D721Med (cell line): ENCODE measurements at regions not wholly inside any gene's neighbourhood (a gene's known extent, or its start where the extent isn't known, plus 50 kb on each side); places are given as distances from the start of the nearest gene placed in this dataset.

ENCODE experiments used
- DNase-seq: peaks from one replicate; pipeline ENCODE4 v3.0.0; 2011; ENCODE audit warnings: low spot score; ENCODE audit not compliant: insufficient read length
- FAIRE-seq: peaks from 2 replicates; lab custom pipeline; 2011; peaks lifted over from hg19 to GRCh38; lab: Jason Lieb, UNC
- TF ChIP-seq, protein P1 (sequence below): IDR thresholded peaks from 2 replicates; pipeline ENCODE4 v1.5.1; 2012; ENCODE audit warnings: mild to moderate bottlenecking, control low read depth; ENCODE audit not compliant: insufficient read depth; ENCODE audit errors: missing control alignments

DNA sequence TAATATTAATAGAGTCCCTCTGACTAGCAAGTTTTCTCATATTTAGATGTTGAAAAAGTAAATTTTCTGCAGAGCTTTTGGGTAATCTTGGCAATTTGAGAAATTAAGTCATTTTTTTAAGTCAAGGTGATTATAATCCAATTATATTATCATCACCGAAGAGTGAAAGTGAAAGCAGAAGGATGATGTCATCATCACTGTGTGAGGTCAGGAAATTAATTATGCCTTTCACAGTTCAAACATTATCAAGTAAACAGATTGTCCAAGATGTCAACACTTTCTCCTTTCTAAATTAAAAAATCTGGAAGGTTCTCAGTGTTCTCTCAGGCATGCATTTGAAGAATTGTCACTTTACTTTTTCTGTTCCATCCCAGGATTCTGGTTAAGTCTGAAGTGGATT is 296.0 kb downstream of the TBX15 start:
- TF ChIP-seq, protein P1, sequence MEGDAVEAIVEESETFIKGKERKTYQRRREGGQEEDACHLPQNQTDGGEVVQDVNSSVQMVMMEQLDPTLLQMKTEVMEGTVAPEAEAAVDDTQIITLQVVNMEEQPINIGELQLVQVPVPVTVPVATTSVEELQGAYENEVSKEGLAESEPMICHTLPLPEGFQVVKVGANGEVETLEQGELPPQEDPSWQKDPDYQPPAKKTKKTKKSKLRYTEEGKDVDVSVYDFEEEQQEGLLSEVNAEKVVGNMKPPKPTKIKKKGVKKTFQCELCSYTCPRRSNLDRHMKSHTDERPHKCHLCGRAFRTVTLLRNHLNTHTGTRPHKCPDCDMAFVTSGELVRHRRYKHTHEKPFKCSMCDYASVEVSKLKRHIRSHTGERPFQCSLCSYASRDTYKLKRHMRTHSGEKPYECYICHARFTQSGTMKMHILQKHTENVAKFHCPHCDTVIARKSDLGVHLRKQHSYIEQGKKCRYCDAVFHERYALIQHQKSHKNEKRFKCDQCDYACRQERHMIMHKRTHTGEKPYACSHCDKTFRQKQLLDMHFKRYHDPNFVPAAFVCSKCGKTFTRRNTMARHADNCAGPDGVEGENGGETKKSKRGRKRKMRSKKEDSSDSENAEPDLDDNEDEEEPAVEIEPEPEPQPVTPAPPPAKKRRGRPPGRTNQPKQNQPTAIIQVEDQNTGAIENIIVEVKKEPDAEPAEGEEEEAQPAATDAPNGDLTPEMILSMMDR: no peak
- FAIRE-seq (no peak), DNase-seq (no peak)

DNA sequence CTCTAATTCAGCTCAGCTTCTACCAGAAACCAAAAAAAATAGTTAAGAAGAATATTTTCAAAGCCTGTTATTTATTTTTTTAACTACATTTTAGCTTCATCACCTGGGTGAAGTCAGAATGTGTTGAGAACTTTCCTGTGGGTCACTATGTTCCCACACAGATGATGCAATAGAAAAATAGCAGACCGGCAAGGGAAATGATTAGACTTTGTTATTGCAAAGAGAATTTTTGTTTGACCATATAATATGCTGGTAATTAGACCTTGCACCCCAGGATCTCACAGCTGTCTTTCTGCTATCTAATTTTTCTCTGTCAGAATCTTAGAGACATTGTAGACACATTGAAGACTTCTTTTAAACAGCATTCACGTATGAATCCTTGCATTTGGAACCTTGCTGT is 299.3 kb downstream of the TBX15 start:
- TF ChIP-seq, protein P1: no peak
- FAIRE-seq (no peak), DNase-seq (no peak)

DNA sequence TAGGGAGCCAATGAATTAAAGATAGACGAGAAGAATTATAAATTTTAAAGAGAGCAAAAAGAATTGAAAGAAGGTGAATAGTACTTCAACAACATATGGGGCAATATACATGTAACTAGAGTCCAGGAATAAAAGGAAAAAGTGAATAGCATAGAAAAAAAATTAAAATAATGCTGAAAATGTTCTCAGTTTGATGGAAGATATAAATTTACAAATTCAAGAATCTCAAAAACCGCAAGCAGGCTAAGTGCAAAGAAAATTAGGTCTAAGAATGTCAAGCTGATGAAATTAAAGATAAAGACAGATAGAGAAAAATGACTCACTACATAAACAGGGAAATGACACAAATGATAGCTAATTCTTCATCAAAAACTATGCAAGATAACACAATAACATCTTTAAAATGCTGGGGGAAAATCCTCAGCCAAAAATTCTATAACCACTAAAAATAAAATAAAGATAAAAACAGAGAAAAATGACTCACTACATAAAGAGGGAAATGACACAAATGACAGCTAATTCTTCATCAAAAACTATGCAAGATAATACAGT is 326.3 kb downstream of the TBX15 start:
- TF ChIP-seq, protein P1: no peak
- no peak for DNase-seq
- FAIRE-seq: no peak

DNA sequence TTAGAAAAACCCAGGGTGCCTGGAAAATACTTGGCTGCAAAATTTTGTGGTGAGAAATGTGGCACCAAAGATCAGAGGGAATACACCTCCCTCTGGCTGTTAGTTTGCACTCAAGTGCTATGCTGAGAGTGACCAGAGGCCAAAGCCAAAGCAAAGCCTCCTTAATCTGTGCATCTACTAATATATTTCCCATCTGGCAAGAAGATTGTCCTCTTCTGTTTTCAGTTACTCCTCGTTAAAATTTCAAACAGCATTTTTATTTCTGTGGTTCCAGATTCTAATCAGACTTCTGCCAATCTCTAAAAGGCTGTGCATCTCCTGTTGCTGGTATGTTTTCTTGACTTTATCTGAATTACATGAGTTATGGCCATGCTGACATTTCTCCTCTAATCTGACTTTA is 327.4 kb downstream of the TBX15 start:
- TF ChIP-seq, protein P1: no peak
- DNase-seq (no peak), FAIRE-seq (no peak)

DNA sequence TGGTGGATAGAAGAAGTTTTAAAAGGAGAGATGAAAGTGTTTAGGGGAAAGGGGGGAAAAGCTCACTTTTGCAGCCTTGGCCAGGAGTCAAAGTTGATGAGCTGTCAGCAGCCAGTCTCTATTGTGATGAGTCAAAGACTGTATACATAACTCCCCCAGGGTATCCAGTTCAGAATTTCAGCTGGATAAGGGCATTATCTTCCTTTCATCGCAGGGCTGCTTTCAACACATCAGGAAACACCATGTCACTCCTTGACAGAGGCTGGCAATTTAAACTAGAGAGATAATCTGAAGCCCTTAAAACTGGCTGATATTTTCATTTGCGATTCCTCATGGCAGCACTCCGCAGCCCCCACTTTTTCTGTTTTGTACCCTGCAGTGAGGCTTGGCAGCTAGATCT is 328.5 kb downstream of the TBX15 start:
- TF ChIP-seq, protein P1: no peak
- DNase-seq (no peak), FAIRE-seq (no peak)

DNA sequence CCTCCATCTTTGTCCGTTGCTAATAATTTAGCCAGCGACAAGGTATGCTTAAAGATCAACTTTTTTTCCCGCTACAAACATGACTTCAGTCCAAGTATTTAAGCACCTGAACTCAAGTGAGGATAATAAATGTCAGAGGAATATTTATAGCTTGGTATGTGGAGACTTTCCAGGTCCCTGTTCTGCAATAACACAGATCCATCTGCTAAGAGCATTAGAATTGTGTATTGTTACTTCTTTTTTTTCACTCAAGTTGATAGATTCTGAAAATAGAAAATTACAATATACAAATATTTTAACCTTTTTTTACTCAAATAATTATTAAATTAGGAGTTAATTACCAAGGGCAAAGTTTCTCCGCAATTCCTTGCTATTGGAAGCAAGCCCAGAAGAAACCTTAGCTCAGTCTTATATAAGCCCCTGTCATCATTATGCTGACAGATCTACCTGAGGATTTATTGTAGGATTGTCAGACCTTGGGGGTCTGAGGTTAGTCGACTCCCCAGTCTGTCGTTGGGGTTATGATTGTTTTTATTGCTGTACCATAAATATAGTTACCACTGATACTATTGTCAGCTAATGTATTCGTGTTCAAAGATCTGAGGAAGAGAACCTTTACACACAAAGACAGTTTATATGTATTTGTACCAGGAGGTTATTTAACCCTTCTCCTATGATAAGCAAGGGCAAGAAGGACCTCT is 337.9 kb downstream of the TBX15 start:
- FAIRE-seq (no peak), DNase-seq (no peak)
- TF ChIP-seq, protein P1: no peak
